ENCODE measurements at regions not wholly inside any gene's neighbourhood (a gene's known extent, or its start where the extent isn't known, plus 50 kb on each side); places are given as distances from the start of the nearest gene placed in this dataset.

- TF ChIP-seq CTCF (IDR thresholded peaks at IDR 0.05): no peak
- ATAC-seq (ENCODE audit: low FRiP score) (no peak), DNase-seq (ENCODE audit: low spot score) (no peak)
Observed at GRCh38 chr9:14471041-14471440, 157.1 kb upstream of the NFIB start.

GRCh38 chr9:14467675-14468374 lies 153.9 kb upstream of the NFIB start:
- DNase-seq (ENCODE audit: low spot score): no peak
- TF ChIP-seq CTCF (IDR thresholded peaks at IDR 0.05): no peak
- no peak for ATAC-seq (ENCODE audit: low FRiP score)

GRCh38 chr9:14466828-14467227 lies 152.9 kb upstream of the NFIB start:
- ATAC-seq (ENCODE audit: low FRiP score) (no peak), DNase-seq (ENCODE audit: low spot score) (no peak)
- no peak for TF ChIP-seq CTCF (IDR thresholded peaks at IDR 0.05)

- no peak for ATAC-seq (ENCODE audit: low FRiP score)
- no peak for TF ChIP-seq CTCF (IDR thresholded peaks at IDR 0.05)
- no peak for DNase-seq (ENCODE audit: low spot score)
Observed at GRCh38 chr9:14466429-14466818, 152.5 kb upstream of the NFIB start.

- TF ChIP-seq CTCF (IDR thresholded peaks at IDR 0.05): no peak
- DNase-seq (ENCODE audit: low spot score) (no peak), ATAC-seq (ENCODE audit: low FRiP score) (no peak)
Observed at GRCh38 chr9:14462950-14463349, 149.0 kb upstream of the NFIB start.

- no peak for TF ChIP-seq CTCF (IDR thresholded peaks at IDR 0.05)
- ATAC-seq (ENCODE audit: low FRiP score): no peak
- DNase-seq (ENCODE audit: low spot score): no peak
Observed at GRCh38 chr9:14455243-14455642, 141.3 kb upstream of the NFIB start.

- TF ChIP-seq CTCF (IDR thresholded peaks at IDR 0.05): no peak
- no peak for DNase-seq (ENCODE audit: low spot score)
Observed at GRCh38 chr9:14453286-14453685, 139.3 kb upstream of the NFIB start.

More at GRCh38 chr9:14453286-14453685, 139.3 kb upstream of the NFIB start:
- no peak for ATAC-seq (ENCODE audit: low FRiP score)
